ELF-1 (cell line): ENCODE measurements at regions not wholly inside any gene's neighbourhood (a gene's known extent, or its start where the extent isn't known, plus 50 kb on each side); places are given as distances from the start of the nearest gene placed in this dataset.

ENCODE experiments used
- DNase-seq: peaks from one replicate; pipeline ENCODE4 v3.0.0-alpha.2; 2016; ENCODE audit warnings: low read depth, low spot score

DNA sequence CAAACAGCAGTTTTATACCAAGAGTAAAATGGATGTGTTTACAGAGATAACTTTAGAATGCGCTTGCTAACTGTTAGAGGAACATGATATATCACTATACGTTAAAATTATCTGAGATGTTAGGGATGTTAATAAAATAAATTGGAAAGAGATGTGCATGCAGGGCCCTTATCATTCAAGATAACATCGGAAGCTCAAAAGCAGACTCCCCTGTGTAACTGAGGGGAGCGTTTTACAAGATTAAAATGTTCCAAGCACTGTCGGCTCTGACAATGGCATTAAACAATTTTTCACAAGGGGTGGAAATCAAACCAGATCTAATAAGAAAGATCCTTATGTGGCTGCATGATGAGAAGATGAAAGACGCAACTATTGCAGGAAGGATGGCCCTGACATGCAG, 53.3 kb upstream of the DCC start:
- no peak for DNase-seq

DNA sequence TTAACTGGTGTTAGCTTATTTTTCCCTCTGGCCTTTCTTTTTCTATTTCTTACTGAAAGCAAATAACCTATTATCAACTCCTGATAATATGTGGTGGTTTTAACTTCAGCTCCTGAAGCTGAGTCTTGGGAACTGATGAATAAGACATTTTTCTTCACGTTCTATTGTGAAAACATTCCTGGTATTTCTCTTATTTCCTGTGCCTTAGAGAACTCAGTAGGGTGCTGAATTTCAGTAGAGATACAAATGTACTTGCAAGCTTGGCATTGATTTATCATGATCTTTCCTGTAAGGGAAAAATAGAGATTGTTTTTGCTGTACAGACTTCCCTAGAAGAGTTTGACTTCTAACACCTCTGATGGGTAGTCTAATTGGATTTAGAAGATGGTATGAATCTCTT, 52.8 kb upstream of the DCC start:
- DNase-seq: no peak

DNA sequence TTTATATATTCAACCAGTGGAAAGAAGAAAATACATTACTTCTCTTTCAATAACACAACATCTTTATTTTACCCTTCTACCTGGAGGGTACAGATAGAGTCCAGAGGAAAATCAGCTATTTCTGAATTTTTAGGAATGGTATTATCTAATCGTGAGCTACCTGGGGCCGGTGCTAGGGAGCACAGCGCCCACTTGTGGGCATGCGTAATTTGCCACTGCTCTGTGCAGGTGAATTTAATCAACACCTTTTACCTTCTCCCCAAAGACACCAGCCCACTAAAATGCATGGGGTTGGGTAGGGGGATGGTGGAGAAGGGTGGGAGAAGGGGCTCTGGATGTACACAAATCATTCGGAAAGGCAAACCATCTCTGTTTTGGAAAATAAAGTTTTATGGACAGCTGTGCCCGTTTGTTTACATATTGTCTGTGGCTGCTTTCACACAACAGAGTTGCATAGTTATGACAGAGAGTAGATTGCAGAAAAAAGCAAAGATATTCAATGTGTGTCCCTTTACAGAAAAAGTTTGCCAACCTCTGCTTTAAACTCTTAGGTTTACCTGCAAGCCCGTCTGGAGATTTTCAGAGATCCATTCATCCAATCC, 51.5 kb upstream of the DCC start:
- peak; percentile 62 for DNase-seq

DNA sequence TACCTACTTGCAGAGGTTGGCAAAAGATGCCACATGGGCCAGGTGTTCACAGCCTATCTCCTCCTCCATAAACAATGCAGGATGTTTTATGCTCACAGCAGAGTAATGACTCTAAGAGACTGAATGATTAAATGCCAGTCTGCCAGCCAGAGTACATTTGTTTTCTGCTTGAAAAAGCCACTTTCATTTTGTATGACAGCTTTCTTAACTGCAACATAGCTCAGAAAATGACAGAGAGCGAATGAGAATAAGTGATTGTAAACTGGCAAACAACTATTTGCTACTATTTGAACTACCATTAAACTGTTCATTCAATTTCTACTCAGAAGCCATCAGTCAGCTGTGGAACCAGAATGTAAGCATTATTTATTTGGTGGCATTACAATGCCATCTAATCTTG, 50.6 kb upstream of the DCC start:
- no peak for DNase-seq
